HG03457 (cell line): ENCODE measurements at regions not wholly inside any gene's neighbourhood (a gene's known extent, or its start where the extent isn't known, plus 50 kb on each side); places are given as distances from the start of the nearest gene placed in this dataset.

Experiments used
- ATAC-seq: cut with Tn5 transposase; IDR thresholded peaks from one replicate; pipeline ENCODE4 v1.9.1; 2021; ENCODE audit warnings: moderate number of reproducible peaks; ENCODE audit not compliant: unreplicated experiment

DNA sequence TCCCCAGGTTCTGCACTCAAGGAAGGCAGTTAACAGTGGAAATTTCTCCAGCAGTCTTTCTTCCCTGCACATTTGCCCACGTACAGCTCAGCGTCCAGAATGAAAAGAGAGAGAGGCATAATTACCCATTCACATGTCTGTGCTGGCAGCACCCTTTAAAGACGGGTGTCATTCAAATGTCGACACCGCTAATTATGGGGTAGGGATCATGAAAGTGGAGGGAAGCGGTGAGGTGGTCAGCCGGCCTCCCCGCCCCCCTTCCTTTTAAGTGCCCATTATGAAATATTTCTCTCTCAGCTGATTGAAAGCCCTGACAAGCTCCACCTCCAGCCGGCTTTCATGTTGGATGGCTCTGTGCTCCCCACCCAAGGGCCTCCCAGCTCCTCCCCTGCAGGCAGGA is 246.1 kb downstream of the BMP7 start:
- ATAC-seq: no peak

DNA sequence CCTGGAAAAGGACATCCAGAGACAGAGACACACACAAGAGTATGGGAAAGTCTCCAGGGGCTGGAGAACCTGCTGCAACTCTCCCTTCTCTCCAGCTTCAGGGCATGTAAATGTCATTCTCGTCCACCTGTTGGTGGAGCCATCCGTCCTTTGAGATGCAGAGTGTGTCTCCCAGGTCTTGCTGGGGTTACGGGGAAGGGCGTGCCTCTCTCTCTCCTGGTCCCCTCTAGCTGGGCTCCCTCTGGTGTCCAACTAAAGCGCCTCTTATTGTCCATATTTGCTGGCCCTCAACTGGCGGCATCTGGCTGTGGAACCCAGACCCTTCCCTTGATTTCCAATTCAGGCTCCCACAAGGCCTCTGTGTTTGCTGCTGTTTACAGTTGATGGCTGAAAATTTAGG is 244.1 kb downstream of the BMP7 start:
- ATAC-seq: no peak

DNA sequence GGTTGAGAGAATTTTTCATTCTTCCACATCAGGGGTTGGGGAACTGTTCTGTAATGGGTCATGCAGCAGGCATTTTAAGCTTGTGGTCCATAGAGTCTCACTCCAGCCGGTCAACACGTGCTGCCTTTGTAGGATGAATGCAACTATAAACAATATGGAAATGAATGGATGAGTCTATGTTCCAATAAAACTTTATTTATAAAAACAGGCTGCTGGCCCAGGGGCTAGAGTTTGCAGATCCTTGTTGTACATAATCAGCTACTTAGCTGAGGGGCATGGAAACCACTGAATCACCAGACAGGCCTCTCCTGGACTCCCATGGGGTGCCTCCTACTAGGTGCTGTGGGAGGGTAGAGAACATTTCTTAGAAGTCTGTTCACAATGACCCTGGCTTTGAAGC is 243.4 kb downstream of the BMP7 start:
- ATAC-seq: no peak

- ATAC-seq: no peak
Observed at GRCh38 chr20:57023997-57024396, 242.4 kb downstream of the BMP7 start.

- no peak for ATAC-seq
Observed at GRCh38 chr20:57024849-57025248, 241.6 kb downstream of the BMP7 start.

GRCh38 chr20:57025261-57025660 is 241.2 kb downstream of the BMP7 start:
- no peak for ATAC-seq

DNA sequence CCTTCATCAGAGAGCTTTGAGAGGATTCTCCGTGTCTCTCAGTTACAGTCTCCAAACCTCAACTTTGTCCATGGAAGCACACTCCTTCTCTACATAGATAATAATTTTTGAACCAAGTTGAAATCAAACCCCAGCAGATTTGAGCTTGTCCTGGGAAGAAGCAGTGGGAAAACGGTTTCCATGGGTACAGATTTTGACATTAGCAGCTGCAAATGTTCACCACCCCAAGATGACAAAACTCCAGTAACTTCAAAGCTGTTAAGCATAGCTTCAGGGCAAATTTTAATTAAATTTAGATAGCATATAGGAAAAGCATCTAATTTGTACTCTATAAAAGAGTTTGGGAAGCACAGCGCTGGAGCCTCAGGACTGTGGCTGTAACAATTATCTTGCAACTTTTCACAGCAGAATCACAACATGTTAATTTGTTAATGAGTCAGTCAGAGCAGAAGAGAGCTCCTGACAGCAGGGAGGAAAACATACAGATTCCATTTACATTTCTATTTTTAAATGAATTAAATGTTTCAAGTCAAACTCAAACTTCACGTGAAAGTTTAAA is 240.7 kb downstream of the BMP7 start:
- no peak for ATAC-seq

- ATAC-seq: no peak
Observed at GRCh38 chr20:57027777-57028176, 238.7 kb downstream of the BMP7 start.

GRCh38 chr20:57030611-57031600 is 235.5 kb downstream of the BMP7 start:
- ATAC-seq: no peak

DNA sequence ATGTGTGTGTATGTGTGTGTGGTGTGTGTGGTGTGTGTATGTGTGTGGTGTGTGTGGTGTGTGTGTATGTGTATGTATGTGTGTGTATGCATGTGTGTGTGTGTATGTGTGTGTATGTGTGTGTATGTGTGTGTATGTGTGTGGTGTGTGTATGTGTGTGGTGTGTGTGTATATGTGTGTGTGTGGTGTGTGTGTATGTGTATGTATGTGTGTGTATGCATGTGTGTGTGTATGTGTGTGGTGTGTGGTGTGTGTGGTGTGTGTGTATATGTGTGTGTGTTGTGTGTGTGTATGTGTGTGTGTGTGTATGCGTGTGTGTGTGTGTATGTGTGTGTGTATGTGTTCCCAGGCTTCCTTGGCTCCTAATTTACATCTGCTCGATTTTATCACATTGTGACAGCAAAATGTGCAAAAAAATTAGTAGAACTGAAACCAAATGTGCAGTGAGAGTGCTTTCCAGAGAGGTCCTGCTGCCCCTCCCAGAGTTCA is 234.5 kb downstream of the BMP7 start:
- no peak for ATAC-seq

- no peak for ATAC-seq
Observed at GRCh38 chr20:57032847-57033246, 233.6 kb downstream of the BMP7 start.

GRCh38 chr20:57034001-57034400 is 232.4 kb downstream of the BMP7 start:
- ATAC-seq: no peak

DNA sequence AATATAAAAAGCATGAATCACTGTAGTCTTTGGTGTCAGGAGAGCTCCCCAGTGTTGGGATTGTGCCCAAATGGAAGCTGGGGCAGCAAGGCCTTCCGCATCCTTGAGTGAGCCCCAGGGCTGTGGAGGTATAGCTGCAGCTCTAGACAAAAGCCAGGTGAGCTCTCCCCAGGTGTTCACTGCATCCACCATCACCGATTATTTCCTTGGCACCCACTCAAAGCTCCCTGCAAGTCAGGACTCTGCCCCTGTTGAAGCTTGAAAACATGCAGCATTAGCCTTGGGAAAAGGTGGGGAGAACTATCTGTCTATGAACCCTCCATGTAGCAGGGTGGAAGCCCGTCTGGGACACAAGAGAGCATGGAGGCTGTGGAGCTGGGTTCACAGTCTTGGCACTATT is 228.8 kb downstream of the BMP7 start:
- ATAC-seq: no peak

- no peak for ATAC-seq
Observed at GRCh38 chr20:57038608-57039440, 227.6 kb downstream of the BMP7 start.

GRCh38 chr20:57040466-57040865 is 226.0 kb downstream of the BMP7 start:
- no peak for ATAC-seq

DNA sequence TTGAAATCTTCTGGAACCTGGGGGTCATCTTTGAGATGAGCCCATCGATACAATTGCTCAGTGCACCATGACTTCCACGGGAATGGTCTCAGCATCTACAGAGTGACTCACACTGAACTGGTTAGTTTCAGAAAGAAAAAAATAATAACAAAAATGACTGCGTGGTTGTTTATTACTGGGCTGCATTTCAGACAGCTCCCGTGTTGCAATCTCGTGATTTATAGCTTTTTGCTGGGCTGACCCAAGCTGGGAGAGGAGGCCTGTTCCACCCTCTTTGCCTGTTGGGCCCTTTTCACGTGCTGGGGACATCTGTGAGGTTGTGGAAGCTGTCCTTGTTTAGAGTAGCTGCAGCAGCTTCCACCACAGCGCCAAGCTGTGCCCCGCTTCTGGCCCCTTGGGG is 225.5 kb downstream of the BMP7 start:
- ATAC-seq: no peak

GRCh38 chr20:57043091-57043490 is 223.3 kb downstream of the BMP7 start:
- ATAC-seq: no peak

- ATAC-seq: no peak
Observed at GRCh38 chr20:57043669-57044268, 222.7 kb downstream of the BMP7 start.

- no peak for ATAC-seq
Observed at GRCh38 chr20:57047281-57048026, 219.0 kb downstream of the BMP7 start.
